GM12878 (cell line): ENCODE measurements at regions not wholly inside any gene's neighbourhood (a gene's known extent, or its start where the extent isn't known, plus 50 kb on each side); places are given as distances from the start of the nearest gene placed in this dataset.

Experiments
- ATAC-seq: fragments of 200-7000 bp; cut with Tn5 transposase; 3 replicates; pipeline ENCODE4 v1.9.1; 2020; ENCODE audit warnings: mild to moderate bottlenecking, moderate library complexity
- BruUV-seq: library from RNA; stranded (reverse); fragments of 400-500 nt; replicated peaks from 2 replicates; lab custom pipeline; 2021; lab: Mats Ljungman, UMichigan
- CTCF ChIA-PET: fragments of 300-600 bp; sonication (Branson Sonifier 250); formaldehyde crosslinking; extraction: SDS; loops from one replicate; lab custom pipeline; 2021; ENCODE audit warnings: inconsistent platforms; lab: Yijun Ruan, JAX
- POLR2A ChIA-PET: fragments of 350-600 bp; formaldehyde crosslinking; extraction: SDS; loops from one replicate; lab custom pipeline; 2021; ENCODE audit warnings: inconsistent platforms; lab: Charles Lee
- RAD21 ChIA-PET: fragments of 300-600 bp; sonication (Branson Sonifier 250); formaldehyde crosslinking; loops from one replicate; lab custom pipeline; 2023; ENCODE audit warnings: antibody characterized with exemption; ENCODE audit not compliant: unreplicated experiment; lab: Charles Lee
- SMC1A ChIA-PET: fragments of 300-600 bp; sonication (Branson Sonifier 250); formaldehyde crosslinking; loops from one replicate; lab custom pipeline; 2023; ENCODE audit not compliant: unreplicated experiment, uncharacterized antibody; lab: Charles Lee
- DNase-seq: peaks from one replicate; pipeline ENCODE4 v3.0.0-alpha.2; 2011; ENCODE audit warnings: low read depth, low spot score
- FAIRE-seq: peaks from 3 replicates; lab custom pipeline; 2011; peaks lifted over from hg19 to GRCh38; lab: Jason Lieb, UNC
- H2AFZ ChIP-seq: 2 replicates; pipeline ENCODE4 v1.6.0; 2011; ENCODE audit warnings: low read depth, low read length, control low read depth; ENCODE audit not compliant: control insufficient read depth
- H3K27ac ChIP-seq: 2 replicates; pipeline ENCODE4 v1.5.1; 2011; ENCODE audit warnings: control low read depth; ENCODE audit not compliant: control insufficient read depth, insufficient read depth
- H3K27me3 ChIP-seq, 2 experiments: replicated peaks in 1 of 2; 2 replicates each; pipeline versions ENCODE4 v1.6.0 to v1.6.1; 2011; ENCODE audit warnings: low read length in 1 of 2; ENCODE audit not compliant: control insufficient read depth in 2 of 2, insufficient read depth in 2 of 2
- H3K36me3 ChIP-seq, 2 experiments: 2 replicates each; pipeline ENCODE4 v1.5.1; 2011; ENCODE audit warnings: low read length in 1 of 2; ENCODE audit not compliant: control insufficient read depth in 2 of 2, insufficient read depth in 2 of 2
- H3K4me1 ChIP-seq: 2 replicates; pipeline ENCODE4 v1.6.1; 2011; ENCODE audit warnings: mild to moderate bottlenecking, low read length, moderate library complexity, mixed read lengths; ENCODE audit not compliant: control insufficient read depth, insufficient read depth
- H3K4me2 ChIP-seq: 2 replicates; pipeline ENCODE4 v1.6.0; 2011; ENCODE audit warnings: control low read depth; ENCODE audit not compliant: control insufficient read depth, insufficient read depth
- H3K4me3 ChIP-seq: fragments of 200-600 bp; sonication (generic); 2 replicates; pipeline ENCODE4 v1.5.1; 2016
- H3K79me2 ChIP-seq: 2 replicates; pipeline ENCODE4 v1.6.0; 2011; ENCODE audit warnings: low read length; ENCODE audit not compliant: control insufficient read depth, insufficient read depth
- H3K9ac ChIP-seq: 2 replicates; pipeline ENCODE4 v1.8.0; 2011; ENCODE audit warnings: low read length, control low read depth, mixed read lengths; ENCODE audit not compliant: control insufficient read depth, insufficient read depth
- H3K9me3 ChIP-seq: replicated peaks from 3 replicates; pipeline ENCODE4 v1.5.1; 2011; ENCODE audit warnings: mild to moderate bottlenecking, low read length; ENCODE audit not compliant: control insufficient read depth, insufficient read depth
- H4K20me1 ChIP-seq: 2 replicates; pipeline ENCODE4 v1.6.0; 2011; ENCODE audit not compliant: control insufficient read depth, insufficient read depth
- BRCA1 ChIP-seq: IDR thresholded peaks from 2 replicates; pipeline ENCODE4 v1.6.1; 2011; ENCODE audit warnings: low read depth, low read length, improper control_type of control experiment
- CEBPB ChIP-seq, 2 experiments: fragments of 150-350 bp in 1 of 2; IDR thresholded peaks; 2 replicates each; pipeline ENCODE4 v1.6.1; 2012 to 2014; ENCODE audit warnings: low read depth in 2 of 2, low read length in 2 of 2, borderline replicate concordance in 1 of 2, inconsistent platforms in 1 of 2
- CREM ChIP-seq: IDR thresholded peaks from 2 replicates; pipeline ENCODE4 v1.6.1; 2014; ENCODE audit warnings: antibody characterized with exemption, low read depth
- CTCF ChIP-seq, 3 experiments: IDR thresholded peaks in 2 of 3; conservative IDR thresholded peaks in 1 of 3; 2 replicates each; pipeline ENCODE4 v1.5.1; 2011; ENCODE audit warnings: low read depth in 3 of 3, low read length in 3 of 3, mild to moderate bottlenecking in 3 of 3, control low read depth in 2 of 3, moderate library complexity in 2 of 3, inconsistent platforms in 1 of 3, mixed read lengths in 1 of 3; ENCODE audit not compliant: control insufficient read depth in 2 of 3, insufficient read depth in 1 of 3; ENCODE audit errors: extremely low read depth in 1 of 3
- EP300 ChIP-seq, 2 experiments: fragments of 150-350 bp in 1 of 2; IDR thresholded peaks; 2 replicates each; pipeline ENCODE4 v1.6.1; 2011 to 2012; ENCODE audit warnings: low read depth in 2 of 2, low read length in 2 of 2, borderline replicate concordance in 1 of 2, improper control_type of control experiment in 1 of 2, inconsistent platforms in 1 of 2; ENCODE audit not compliant: control insufficient read depth in 1 of 2
- MTA3 ChIP-seq: IDR thresholded peaks from 2 replicates; pipeline ENCODE4 v1.6.1; 2012; ENCODE audit warnings: low read length, inconsistent platforms, borderline replicate concordance
- NR2F1 ChIP-seq: fragments of 450-650 bp; conservative IDR thresholded peaks from 2 replicates; pipeline ENCODE4 v1.6.1; 2017; ENCODE audit warnings: mild to moderate bottlenecking
- POU2F2 ChIP-seq: IDR thresholded peaks from 3 replicates; pipeline ENCODE4 v1.6.1; 2011; ENCODE audit warnings: low read depth, mild to moderate bottlenecking, low read length, borderline replicate concordance
- SREBF1 ChIP-seq: IDR thresholded peaks from 2 replicates; pipeline ENCODE4 v1.6.1; 2012; ENCODE audit warnings: mild to moderate bottlenecking, low read length
- SUZ12 ChIP-seq: fragments of 200-600 bp; sonication (generic); IDR thresholded peaks from one replicate; pipeline ENCODE4 v1.6.1; 2018; ENCODE audit warnings: antibody characterized with exemption, mild to moderate bottlenecking; ENCODE audit not compliant: unreplicated experiment
- WRNIP1 ChIP-seq: IDR thresholded peaks from 2 replicates; pipeline ENCODE4 v1.6.1; 2011; ENCODE audit warnings: low read depth, low read length, improper control_type of control experiment, borderline replicate concordance
- WGBS: methylation state at CpG from one replicate; pipeline ENCODE4 v1.1.6; 2016; ENCODE audit warnings: low lambda C conversion rate; ENCODE audit not compliant: insufficient replicate concordance, insufficient coverage; ENCODE audit errors: missing lambda C conversion rate; 5-methylcytosine and 5-hydroxymethylcytosine counted together
- in situ Hi-C: fragments of 300-500 bp; cut with MboI; formaldehyde crosslinking; loops from 9 replicates; pipeline ENCODE4 v1.14.3; 2018; ENCODE audit warnings: mixed read lengths
- intact Hi-C: fragments of 100-400 bp; cut with micrococcal nuclease; formaldehyde crosslinking; loops from one replicate; pipeline ENCODE4 v1.14.2; 2022; ENCODE audit not compliant: unreplicated experiment

- H3K27ac ChIP-seq: no peak overlapping the region
- no peaks in the 10 kb centered on the region for H3K27me3 ChIP-seq
- no peak for FAIRE-seq
- no peak for DNase-seq
- POLR2A ChIA-PET: no interaction called here
- H4K20me1 ChIP-seq: no peaks in the 10 kb centered on the region
- in situ Hi-C loops: no loop called here
- no peak overlapping the region for H3K9ac ChIP-seq
- no peaks in the 10 kb centered on the region for H3K9me3 ChIP-seq
- TF ChIP-seq BRCA1 (no peak), SREBF1 (no peak), CEBPB (IDR thresholded peaks at IDR 0.05; ENCODE audit: borderline replicate concordance in 1 of 2, low read depth in 2 of 2, low read length in 2 of 2) (no peak), POU2F2 (no peak), NR2F1 (no peak), WRNIP1 (no peak), MTA3 (no peak), CREM (no peak), EP300 (IDR thresholded peaks at IDR 0.05; ENCODE audit: borderline replicate concordance in 1 of 2, control insufficient read depth in 1 of 2, low read depth in 2 of 2, low read length in 2 of 2) (no peak), SUZ12 (no peak), CTCF (IDR thresholded peaks at IDR 0.05 in 2 of 3, conservative IDR thresholded peaks at IDR 0.05 in 1 of 3; ENCODE audit: control insufficient read depth in 2 of 3, extremely low read depth in 1 of 3, insufficient read depth in 1 of 3, low read depth in 3 of 3, low read length in 3 of 3) (no peak)
- TF ChIP-seq, all 136 proteins: peak for 0
- Histone ChIP-seq H3K36me3 (no peaks in the 10 kb centered on the region), H3K4me3 (no peak overlapping the region), H3K4me2 (no peak overlapping the region), H2AFZ (no peak overlapping the region), H3K4me1 (no peaks in the 10 kb centered on the region), H3K79me2 (no peaks in the 10 kb centered on the region)
- WGBS: 31% methylated on average over 4 of the region's 4 CpGs
- BruUV-seq: no TSS peak
- intact Hi-C loops: no loop called here
- ChIA-PET RAD21 (no interaction called here), CTCF (no interaction called here), SMC1A (no interaction called here)
- no peak for ATAC-seq
These were observed 91.7 kb downstream of the HPGD start for GRCh38 chr4:174430576-174430975.
